GM06990 (cell line): ENCODE measurements at regions not wholly inside any gene's neighbourhood (a gene's known extent, or its start where the extent isn't known, plus 50 kb on each side); places are given as distances from the start of the nearest gene placed in this dataset.

Source experiments
- DNase-seq: peaks from one replicate; pipeline ENCODE4 v3.0.0-alpha.2; 2011; ENCODE audit not compliant: insufficient read length; ENCODE audit errors: extremely low read depth
- H3K27me3 ChIP-seq: replicated peaks from 2 replicates; pipeline ENCODE4 v1.6.0; 2011; ENCODE audit warnings: low read length; ENCODE audit not compliant: control insufficient read depth, insufficient read depth
- H3K36me3 ChIP-seq: 2 replicates; pipeline ENCODE4 v1.5.1; 2011; ENCODE audit warnings: low read length; ENCODE audit not compliant: control insufficient read depth, insufficient read depth
- H3K4me3 ChIP-seq: replicated peaks from 2 replicates; pipeline ENCODE4 v1.5.1; 2011; ENCODE audit warnings: low read depth, mild to moderate bottlenecking, control low read depth, low read length
- TF ChIP-seq, protein P1 (sequence below): IDR thresholded peaks from 2 replicates; pipeline ENCODE4 v1.5.1; 2011; ENCODE audit warnings: low read length, control low read depth, mild to moderate bottlenecking, inconsistent platforms; ENCODE audit not compliant: insufficient read depth, poor library complexity, severe bottlenecking

DNA sequence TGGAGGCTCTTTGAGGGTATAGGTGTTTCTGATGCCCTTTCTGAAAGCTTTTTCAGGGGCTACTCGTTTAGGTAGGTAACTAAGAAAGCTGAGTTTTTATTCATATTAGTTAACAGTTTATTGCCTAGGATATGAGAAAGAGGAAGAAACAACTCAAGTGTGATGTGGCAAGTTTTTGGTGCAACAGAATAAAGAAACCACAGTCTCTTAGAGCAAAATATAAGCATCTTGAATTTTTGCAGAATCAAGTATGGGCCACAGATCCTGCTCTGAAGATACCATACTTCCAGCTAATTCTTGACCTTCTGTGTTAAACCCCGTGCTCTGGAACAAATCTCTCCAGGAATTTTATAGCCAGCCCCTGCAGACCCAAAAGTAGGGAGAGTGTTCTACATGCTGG lies 147.7 kb upstream of the SLC1A4 start:
- no peaks in the 10 kb centered on the region for H3K27me3 ChIP-seq
- no peak overlapping the region for H3K4me3 ChIP-seq
- H3K36me3 ChIP-seq, result no peaks in the 10 kb centered on the region
- no peak for DNase-seq
- TF ChIP-seq, protein P1, sequence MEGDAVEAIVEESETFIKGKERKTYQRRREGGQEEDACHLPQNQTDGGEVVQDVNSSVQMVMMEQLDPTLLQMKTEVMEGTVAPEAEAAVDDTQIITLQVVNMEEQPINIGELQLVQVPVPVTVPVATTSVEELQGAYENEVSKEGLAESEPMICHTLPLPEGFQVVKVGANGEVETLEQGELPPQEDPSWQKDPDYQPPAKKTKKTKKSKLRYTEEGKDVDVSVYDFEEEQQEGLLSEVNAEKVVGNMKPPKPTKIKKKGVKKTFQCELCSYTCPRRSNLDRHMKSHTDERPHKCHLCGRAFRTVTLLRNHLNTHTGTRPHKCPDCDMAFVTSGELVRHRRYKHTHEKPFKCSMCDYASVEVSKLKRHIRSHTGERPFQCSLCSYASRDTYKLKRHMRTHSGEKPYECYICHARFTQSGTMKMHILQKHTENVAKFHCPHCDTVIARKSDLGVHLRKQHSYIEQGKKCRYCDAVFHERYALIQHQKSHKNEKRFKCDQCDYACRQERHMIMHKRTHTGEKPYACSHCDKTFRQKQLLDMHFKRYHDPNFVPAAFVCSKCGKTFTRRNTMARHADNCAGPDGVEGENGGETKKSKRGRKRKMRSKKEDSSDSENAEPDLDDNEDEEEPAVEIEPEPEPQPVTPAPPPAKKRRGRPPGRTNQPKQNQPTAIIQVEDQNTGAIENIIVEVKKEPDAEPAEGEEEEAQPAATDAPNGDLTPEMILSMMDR, result no peak

DNA sequence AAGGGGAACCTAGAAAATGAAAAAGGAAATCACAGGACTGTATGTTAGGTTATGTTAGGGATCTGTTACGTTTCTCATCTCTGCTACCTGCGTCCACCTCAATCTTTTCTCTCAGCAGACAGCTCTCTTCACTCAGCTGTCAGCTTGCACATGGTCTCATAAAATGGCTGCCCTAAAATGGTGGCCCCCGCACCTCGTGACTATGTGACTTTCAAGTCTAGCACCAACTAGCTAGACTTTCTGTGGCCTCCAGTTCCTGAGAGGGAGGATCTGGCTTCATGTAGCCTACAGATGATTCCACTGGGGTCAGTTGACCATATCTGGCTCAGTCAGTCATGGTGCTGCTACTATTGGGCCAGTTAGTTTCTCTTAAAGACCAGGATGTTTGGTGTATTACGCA lies 147.2 kb upstream of the SLC1A4 start:
- no peak for DNase-seq
- H3K4me3 ChIP-seq, result no peak overlapping the region
- TF ChIP-seq, protein P1, result no peak

DNA sequence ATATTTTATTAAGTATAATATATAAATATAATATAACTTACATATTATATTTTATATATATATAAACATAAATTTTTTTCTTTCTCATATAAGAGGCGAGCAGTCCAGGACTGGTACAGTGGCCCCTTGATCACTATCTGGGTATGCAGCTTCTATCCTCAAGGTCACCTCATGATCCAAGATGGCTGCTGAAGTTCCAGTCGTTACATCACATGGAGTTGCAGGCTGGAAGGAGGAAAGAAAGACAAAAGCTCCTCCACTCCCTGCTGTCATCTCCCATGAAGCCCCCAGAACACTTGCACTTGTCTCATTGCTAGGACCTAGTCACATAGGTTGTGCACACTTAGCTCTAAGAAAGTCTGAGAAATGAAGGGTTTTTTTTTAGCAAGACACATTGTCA lies 145.1 kb upstream of the SLC1A4 start:
- H3K27me3 ChIP-seq, result no peaks in the 10 kb centered on the region
- TF ChIP-seq, protein P1, result no peak
- no peaks in the 10 kb centered on the region for H3K36me3 ChIP-seq
- no peak overlapping the region for H3K4me3 ChIP-seq
- no peak for DNase-seq

More for the DNA sequence above, 147.2 kb upstream of the SLC1A4 start:
- Histone ChIP-seq H3K27me3 (no peaks in the 10 kb centered on the region), H3K36me3 (no peaks in the 10 kb centered on the region)

DNA sequence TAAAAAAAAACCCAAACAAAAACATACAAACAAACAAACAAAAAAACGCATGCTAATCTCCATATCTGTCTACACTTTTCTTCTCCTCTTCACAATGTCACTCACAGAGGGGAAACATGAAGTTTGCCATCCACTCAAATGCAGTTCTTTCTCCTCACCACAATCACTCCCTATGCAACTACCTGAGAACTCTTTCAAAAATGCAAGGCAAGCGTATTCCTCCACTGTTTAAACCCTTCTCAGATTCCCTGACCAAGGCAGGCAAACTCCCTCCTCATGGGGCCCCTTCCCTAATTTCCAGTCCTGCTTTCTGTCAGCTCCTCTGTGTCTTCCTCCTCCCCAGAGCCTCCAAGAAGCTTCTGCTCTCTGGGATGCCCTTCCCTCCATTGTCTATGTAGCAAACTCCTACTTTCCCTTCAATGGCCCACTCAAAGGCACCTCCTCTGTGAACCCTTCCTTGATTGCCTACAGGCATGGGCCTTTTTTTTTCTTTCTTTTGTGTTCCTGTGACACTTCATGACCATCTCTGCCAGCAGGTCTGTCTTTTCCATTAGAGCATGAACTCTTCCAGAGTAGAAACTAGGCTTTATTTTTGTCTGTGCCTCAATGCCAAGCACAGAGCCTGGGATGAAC lies 143.8 kb upstream of the SLC1A4 start:
- DNase-seq, result no peak
- no peak overlapping the region for H3K4me3 ChIP-seq
- TF ChIP-seq, protein P1, result no peak
- H3K27me3 ChIP-seq, result no peaks in the 10 kb centered on the region
- H3K36me3 ChIP-seq, result no peaks in the 10 kb centered on the region

DNA sequence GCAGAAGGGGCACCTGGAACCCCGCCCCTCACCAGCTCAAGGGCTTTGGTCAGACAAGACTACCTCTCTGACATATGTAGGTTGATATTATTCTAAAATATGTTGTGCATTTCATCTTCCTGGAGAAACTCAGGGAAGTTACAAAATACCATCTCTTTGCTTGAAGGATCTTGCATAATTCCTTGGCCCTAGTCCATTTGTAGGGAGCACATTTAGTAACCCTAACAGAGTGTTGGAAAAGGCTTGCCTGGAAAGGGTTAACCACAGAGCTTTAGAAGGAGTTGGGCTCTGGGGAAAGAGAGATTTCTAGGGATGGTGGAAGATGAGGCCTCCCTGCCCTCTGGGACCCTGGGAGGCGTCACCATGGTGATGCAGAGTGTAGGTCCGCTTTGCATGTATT lies 143.0 kb upstream of the SLC1A4 start:
- DNase-seq, result no peak
- Histone ChIP-seq H3K36me3 (no peaks in the 10 kb centered on the region), H3K4me3 (no peak overlapping the region), H3K27me3 (no peaks in the 10 kb centered on the region)
- TF ChIP-seq, protein P1, result no peak

DNA sequence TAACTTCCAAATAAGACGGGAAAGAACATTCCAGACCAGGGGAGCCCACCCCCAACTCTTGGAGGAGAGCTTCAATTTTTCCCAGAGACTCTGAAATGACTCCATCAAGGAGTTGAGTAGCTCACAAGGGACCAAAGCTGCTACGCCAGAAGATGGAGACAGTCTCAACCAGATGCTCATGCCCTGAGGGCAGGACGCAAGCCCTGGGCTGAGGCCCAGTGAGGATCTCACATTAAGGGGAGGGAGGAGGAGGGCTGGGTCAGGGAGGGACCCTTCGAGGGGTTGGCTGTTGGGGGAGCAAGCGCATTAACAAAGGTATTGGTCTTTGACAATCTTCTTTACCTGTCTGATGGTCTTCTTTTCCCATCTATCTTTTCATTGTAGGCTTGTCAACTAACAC lies 141.3 kb upstream of the SLC1A4 start:
- no peak for DNase-seq
- TF ChIP-seq, protein P1, result no peak
- Histone ChIP-seq H3K27me3 (no peaks in the 10 kb centered on the region), H3K4me3 (no peak overlapping the region), H3K36me3 (no peaks in the 10 kb centered on the region)
